GM12878 (cell line): ENCODE measurements at regions not wholly inside any gene's neighbourhood (a gene's known extent, or its start where the extent isn't known, plus 50 kb on each side); places are given as distances from the start of the nearest gene placed in this dataset.

ENCODE experiments used
- CEBPZ ChIP-seq: fragments of 150-350 bp; IDR thresholded peaks from 2 replicates; pipeline ENCODE4 v1.6.1; 2016; ENCODE audit warnings: low read depth, low read length
- CHD4 ChIP-seq: fragments of 200-600 bp; sonication (generic); IDR thresholded peaks from 2 replicates; pipeline ENCODE4 v1.6.1; 2016; ENCODE audit warnings: mild to moderate bottlenecking
- CTCF ChIP-seq, 3 experiments: IDR thresholded peaks in 2 of 3; conservative IDR thresholded peaks in 1 of 3; 2 replicates each; pipeline ENCODE4 v1.5.1; 2011; ENCODE audit warnings: low read depth in 3 of 3, low read length in 3 of 3, mild to moderate bottlenecking in 3 of 3, control low read depth in 2 of 3, moderate library complexity in 2 of 3, inconsistent platforms in 1 of 3, mixed read lengths in 1 of 3; ENCODE audit not compliant: control insufficient read depth in 2 of 3, insufficient read depth in 1 of 3; ENCODE audit errors: extremely low read depth in 1 of 3
- EP300 ChIP-seq, 2 experiments: fragments of 150-350 bp in 1 of 2; IDR thresholded peaks; 2 replicates each; pipeline ENCODE4 v1.6.1; 2011 to 2012; ENCODE audit warnings: low read depth in 2 of 2, low read length in 2 of 2, borderline replicate concordance in 1 of 2, improper control_type of control experiment in 1 of 2, inconsistent platforms in 1 of 2; ENCODE audit not compliant: control insufficient read depth in 1 of 2
- EZH2 ChIP-seq: IDR thresholded peaks from 2 replicates; pipeline ENCODE4 v1.6.1; 2012; ENCODE audit warnings: low read depth, mild to moderate bottlenecking, control low read depth, inconsistent platforms, low read length, borderline replicate concordance; ENCODE audit not compliant: control insufficient read depth
- PML ChIP-seq: IDR thresholded peaks from 2 replicates; pipeline ENCODE4 v1.6.1; 2012; ENCODE audit warnings: low read length, inconsistent platforms
- POLR2A ChIP-seq: IDR thresholded peaks from 2 replicates; pipeline ENCODE4 v1.6.1; 2011; ENCODE audit warnings: low read depth, mild to moderate bottlenecking, low read length
- POLR2AphosphoS5 ChIP-seq: IDR thresholded peaks from 2 replicates; pipeline ENCODE4 v1.6.1; 2011; ENCODE audit warnings: mild to moderate bottlenecking, low read length, inconsistent platforms
- POU2F2 ChIP-seq: IDR thresholded peaks from 3 replicates; pipeline ENCODE4 v1.6.1; 2011; ENCODE audit warnings: low read depth, mild to moderate bottlenecking, low read length, borderline replicate concordance
- RELA ChIP-seq: fragments of 450-650 bp; IDR thresholded peaks from 2 replicates; pipeline ENCODE4 v1.8.0; 2014; ENCODE audit warnings: borderline replicate concordance; ENCODE audit not compliant: partially characterized antibody
- SMARCA5 ChIP-seq: fragments of 450-650 bp; IDR thresholded peaks from 2 replicates; pipeline ENCODE4 v1.6.1; 2017; ENCODE audit warnings: mild to moderate bottlenecking
- STAT1 ChIP-seq: fragments of 450-650 bp; conservative IDR thresholded peaks from 2 replicates; pipeline ENCODE4 v1.6.1; 2014; ENCODE audit warnings: antibody characterized with exemption, mild to moderate bottlenecking
- ZBTB40 ChIP-seq: fragments of 450-650 bp; IDR thresholded peaks from 2 replicates; pipeline ENCODE4 v1.6.1; 2016; ENCODE audit warnings: mild to moderate bottlenecking, moderate library complexity, borderline replicate concordance
- ZZZ3 ChIP-seq: IDR thresholded peaks from 2 replicates; pipeline ENCODE4 v1.6.1; 2011; ENCODE audit warnings: low read depth; ENCODE audit not compliant: control insufficient read depth, insufficient read length

GRCh38 chr20:24194143-24194542, 205.6 kb upstream of the GGTLC1 start:
- TF ChIP-seq PML = no peak
- no peak for TF ChIP-seq CHD4
- TF ChIP-seq POU2F2 = no peak
- TF ChIP-seq POLR2AphosphoS5 = no peak
- no peak for TF ChIP-seq RELA
- TF ChIP-seq CEBPZ = no peak
- TF ChIP-seq SMARCA5 = no peak
- TF ChIP-seq CTCF (IDR thresholded peaks at IDR 0.05 in 2 of 3, conservative IDR thresholded peaks at IDR 0.05 in 1 of 3; ENCODE audit: control insufficient read depth in 2 of 3, extremely low read depth in 1 of 3, insufficient read depth in 1 of 3, low read depth in 3 of 3, low read length in 3 of 3) = no peak
- no peak for TF ChIP-seq STAT1
- no peak for TF ChIP-seq ZZZ3
- TF ChIP-seq EP300 (IDR thresholded peaks at IDR 0.05; ENCODE audit: borderline replicate concordance in 1 of 2, control insufficient read depth in 1 of 2, low read depth in 2 of 2, low read length in 2 of 2) = no peak
- no peak for TF ChIP-seq POLR2A
- no peak for TF ChIP-seq EZH2
- TF ChIP-seq ZBTB40 = no peak
